ENCODE measurements at regions not wholly inside any gene's neighbourhood (a gene's known extent, or its start where the extent isn't known, plus 50 kb on each side); places are given as distances from the start of the nearest gene placed in this dataset.

GRCh38 chr20:34164381-34164984, 52.4 kb upstream of the EIF2S2 start:
- no peaks in the 10 kb centered on the region for H3K36me3 ChIP-seq (ENCODE audit: control insufficient read depth in 2 of 2, extremely low read depth in 1 of 2, insufficient read depth in 2 of 2, low read length in 2 of 2)
- no peak for FAIRE-seq
- H3K27ac ChIP-seq (ENCODE audit: insufficient read depth, low read depth, low read length), result no peak overlapping the region
- intact Hi-C loops (cut with micrococcal nuclease) (no loop called here), dilution Hi-C loops (cut with MboI; ENCODE audit: extremely low pct_ligation_motif_present, low sequenced_read_pairs) (no loop called here)
- H3K4me3 ChIP-seq (replicated peaks in 1 of 3; ENCODE audit: insufficient read depth in 1 of 3, low read depth in 1 of 3, low read length in 3 of 3), result no peak overlapping the region
- H3K4me2 ChIP-seq (ENCODE audit: insufficient read depth, low read length), result no peak overlapping the region
- no peaks in the 10 kb centered on the region for H3K9me3 ChIP-seq (replicated peaks; ENCODE audit: control insufficient read depth, insufficient read depth, low read length)
- peaks cover 10% of the 10 kb centered on the region for H3K4me1 ChIP-seq (ENCODE audit: control insufficient read depth, extremely low read depth, insufficient read depth, low read length)
- peak; percentile 16 for DNase-seq (ENCODE audit: low read depth, low spot score)
- BruUV-seq (replicated peaks), result no TSS peak
- no peaks in the 10 kb centered on the region for H4K20me1 ChIP-seq (replicated peaks; ENCODE audit: control insufficient read depth, extremely low read depth, insufficient read depth, low read length)
- no peak overlapping the region for H2AFZ ChIP-seq (ENCODE audit: low read depth, low read length)
- TF ChIP-seq, protein P1, sequence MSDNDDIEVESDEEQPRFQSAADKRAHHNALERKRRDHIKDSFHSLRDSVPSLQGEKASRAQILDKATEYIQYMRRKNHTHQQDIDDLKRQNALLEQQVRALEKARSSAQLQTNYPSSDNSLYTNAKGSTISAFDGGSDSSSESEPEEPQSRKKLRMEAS (IDR thresholded peaks at IDR 0.05; ENCODE audit: insufficient read depth, insufficient read length), result no peak
- TF ChIP-seq EZH2 (IDR thresholded peaks at IDR 0.05; ENCODE audit: borderline replicate concordance, low read depth, low read length, severe bottlenecking) (no peak), JUN (IDR thresholded peaks at IDR 0.05; ENCODE audit: borderline replicate concordance, insufficient read depth, insufficient read length, low read depth) (no peak), FOS (IDR thresholded peaks at IDR 0.05; ENCODE audit: borderline replicate concordance, insufficient read depth, low read length) (no peak), MYC (IDR thresholded peaks at IDR 0.05; ENCODE audit: low read depth, low read length) (no peak), GATA2 (IDR thresholded peaks at IDR 0.05; ENCODE audit: insufficient read depth, insufficient read length, low read depth, low read length) (no peak), POLR2A (IDR thresholded peaks at IDR 0.05; ENCODE audit: low read depth, low read length) (no peak), POLR2AphosphoS5 (IDR thresholded peaks at IDR 0.05; ENCODE audit: insufficient read depth, low read depth, low read length) (no peak)
- TF ChIP-seq, protein P2, sequence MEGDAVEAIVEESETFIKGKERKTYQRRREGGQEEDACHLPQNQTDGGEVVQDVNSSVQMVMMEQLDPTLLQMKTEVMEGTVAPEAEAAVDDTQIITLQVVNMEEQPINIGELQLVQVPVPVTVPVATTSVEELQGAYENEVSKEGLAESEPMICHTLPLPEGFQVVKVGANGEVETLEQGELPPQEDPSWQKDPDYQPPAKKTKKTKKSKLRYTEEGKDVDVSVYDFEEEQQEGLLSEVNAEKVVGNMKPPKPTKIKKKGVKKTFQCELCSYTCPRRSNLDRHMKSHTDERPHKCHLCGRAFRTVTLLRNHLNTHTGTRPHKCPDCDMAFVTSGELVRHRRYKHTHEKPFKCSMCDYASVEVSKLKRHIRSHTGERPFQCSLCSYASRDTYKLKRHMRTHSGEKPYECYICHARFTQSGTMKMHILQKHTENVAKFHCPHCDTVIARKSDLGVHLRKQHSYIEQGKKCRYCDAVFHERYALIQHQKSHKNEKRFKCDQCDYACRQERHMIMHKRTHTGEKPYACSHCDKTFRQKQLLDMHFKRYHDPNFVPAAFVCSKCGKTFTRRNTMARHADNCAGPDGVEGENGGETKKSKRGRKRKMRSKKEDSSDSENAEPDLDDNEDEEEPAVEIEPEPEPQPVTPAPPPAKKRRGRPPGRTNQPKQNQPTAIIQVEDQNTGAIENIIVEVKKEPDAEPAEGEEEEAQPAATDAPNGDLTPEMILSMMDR (IDR thresholded peaks at IDR 0.05; ENCODE audit: extremely low read depth in 1 of 2, insufficient read depth in 1 of 2, low read depth in 1 of 2, low read length in 2 of 2), result no peak
- no peak overlapping the region for H3K9ac ChIP-seq (replicated peaks; ENCODE audit: extremely low read depth, insufficient read depth, low read length)
- no peaks in the 10 kb centered on the region for H3K27me3 ChIP-seq (ENCODE audit: control insufficient read depth in 2 of 2, insufficient read depth in 2 of 2, low read length in 2 of 2)
- H3K79me2 ChIP-seq (ENCODE audit: control insufficient read depth, insufficient read depth, low read length), result no peaks in the 10 kb centered on the region
- ChIA-PET POLR2A (no interaction called here), CTCF (no interaction called here)
- H3K9me1 ChIP-seq (replicated peaks; ENCODE audit: control insufficient read depth, extremely low read depth, insufficient read depth, low read length), result no peaks in the 10 kb centered on the region
